Vagina (tissue), 2 donors: ENCODE measurements at regions not wholly inside any gene's neighbourhood (a gene's known extent, or its start where the extent isn't known, plus 50 kb on each side); places are given as distances from the start of the nearest gene placed in this dataset.

Experiments
- POLR2A ChIP-seq, 2 donors: fragments of 450-650 bp; IDR thresholded peaks; one replicate each; pipeline ENCODE4 v1.6.1; 2017; ENCODE audit warnings: antibody characterized with exemption in 2 of 2, mild to moderate bottlenecking in 2 of 2, moderate library complexity in 2 of 2
- POLR2AphosphoS5 ChIP-seq, 2 donors: sonication (generic); formaldehyde crosslinking; IDR thresholded peaks; one replicate each; pipeline ENCODE4 v1.9.0; 2017; ENCODE audit warnings: antibody characterized with exemption in 2 of 2, mild to moderate bottlenecking in 2 of 2, low read depth in 1 of 2; ENCODE audit not compliant: insufficient read depth in 1 of 2
- TF ChIP-seq, protein P1 (sequence below), 3 experiments: fragments of 450-650 bp in 2 of 3; fragments of 200-600 bp in 1 of 3; sonication (generic) in 1 of 3; IDR thresholded peaks; one replicate each; pipeline ENCODE4 v1.5.1; 2017 to 2019; ENCODE audit warnings: antibody characterized with exemption in 3 of 3, mild to moderate bottlenecking in 2 of 3, moderate library complexity in 2 of 3

DNA sequence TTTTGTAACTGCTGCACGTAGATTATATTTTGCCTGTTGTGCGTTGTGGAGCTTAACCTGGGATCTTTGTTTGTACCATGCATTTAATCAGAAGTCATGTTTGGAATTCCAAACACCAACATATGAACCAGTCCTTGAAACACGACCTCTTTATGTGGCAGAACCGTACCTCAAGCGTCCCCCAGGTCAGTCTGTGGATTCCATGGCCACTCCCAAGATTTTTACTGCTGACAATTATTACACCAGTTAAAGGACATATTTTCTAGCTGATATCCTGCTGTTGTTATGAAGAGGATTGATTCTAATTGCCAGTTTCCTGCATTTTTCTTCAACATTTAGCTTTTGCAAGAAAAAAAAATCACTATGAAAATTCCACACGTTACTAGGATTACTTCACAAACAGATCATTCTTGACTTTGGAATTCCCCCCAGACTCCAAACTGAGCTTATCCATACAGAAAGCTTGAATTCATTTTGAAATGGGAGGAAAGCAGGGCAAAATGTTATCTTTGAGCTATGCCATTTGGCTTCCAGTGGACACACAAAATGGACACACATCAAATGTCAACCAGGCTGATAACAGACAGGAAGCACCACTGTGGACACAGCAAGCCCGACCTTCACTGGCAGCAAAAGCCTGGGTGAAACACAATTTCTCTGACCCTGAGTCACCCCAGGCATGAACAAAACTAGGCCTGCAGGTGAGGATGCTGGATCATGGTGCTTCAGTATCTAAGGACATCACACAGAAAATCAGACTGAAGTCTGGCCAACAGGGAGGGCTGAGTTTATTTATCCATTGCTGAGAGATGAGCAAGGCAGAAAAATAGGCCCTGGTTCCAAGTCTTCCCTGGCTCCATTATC, 542.9 kb upstream of the JAG1 start:
- TF ChIP-seq POLR2AphosphoS5 (IDR thresholded peaks at IDR 0.05; ENCODE audit: insufficient read depth in 1 of 2, low read depth in 1 of 2), result no peak
- TF ChIP-seq, protein P1, sequence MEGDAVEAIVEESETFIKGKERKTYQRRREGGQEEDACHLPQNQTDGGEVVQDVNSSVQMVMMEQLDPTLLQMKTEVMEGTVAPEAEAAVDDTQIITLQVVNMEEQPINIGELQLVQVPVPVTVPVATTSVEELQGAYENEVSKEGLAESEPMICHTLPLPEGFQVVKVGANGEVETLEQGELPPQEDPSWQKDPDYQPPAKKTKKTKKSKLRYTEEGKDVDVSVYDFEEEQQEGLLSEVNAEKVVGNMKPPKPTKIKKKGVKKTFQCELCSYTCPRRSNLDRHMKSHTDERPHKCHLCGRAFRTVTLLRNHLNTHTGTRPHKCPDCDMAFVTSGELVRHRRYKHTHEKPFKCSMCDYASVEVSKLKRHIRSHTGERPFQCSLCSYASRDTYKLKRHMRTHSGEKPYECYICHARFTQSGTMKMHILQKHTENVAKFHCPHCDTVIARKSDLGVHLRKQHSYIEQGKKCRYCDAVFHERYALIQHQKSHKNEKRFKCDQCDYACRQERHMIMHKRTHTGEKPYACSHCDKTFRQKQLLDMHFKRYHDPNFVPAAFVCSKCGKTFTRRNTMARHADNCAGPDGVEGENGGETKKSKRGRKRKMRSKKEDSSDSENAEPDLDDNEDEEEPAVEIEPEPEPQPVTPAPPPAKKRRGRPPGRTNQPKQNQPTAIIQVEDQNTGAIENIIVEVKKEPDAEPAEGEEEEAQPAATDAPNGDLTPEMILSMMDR (IDR thresholded peaks at IDR 0.05), result no peak
- no peak for TF ChIP-seq POLR2A (IDR thresholded peaks at IDR 0.05)
